Tibial nerve (tissue), 4 donors: ENCODE measurements at regions not wholly inside any gene's neighbourhood (a gene's known extent, or its start where the extent isn't known, plus 50 kb on each side); places are given as distances from the start of the nearest gene placed in this dataset.

ENCODE experiments used
- CTCF ChIP-seq, 5 experiments: fragments of 200-600 bp in 3 of 5; fragments of 450-650 bp in 2 of 5; sonication (generic) in 3 of 5; IDR thresholded peaks; one replicate each; pipeline ENCODE4 v1.5.1; 2016 to 2019; ENCODE audit warnings: antibody characterized with exemption in 5 of 5, mild to moderate bottlenecking in 3 of 5, moderate library complexity in 2 of 5
- EP300 ChIP-seq, 2 donors: sonication (generic); formaldehyde crosslinking; IDR thresholded peaks; one replicate each; pipeline ENCODE4 v1.6.1; 2017; ENCODE audit warnings: antibody characterized with exemption in 2 of 2, mild to moderate bottlenecking in 1 of 2
- POLR2A ChIP-seq, 2 donors: fragments of 450-650 bp; IDR thresholded peaks; one replicate each; pipeline ENCODE4 v1.6.1; 2017; ENCODE audit warnings: antibody characterized with exemption in 2 of 2, mild to moderate bottlenecking in 2 of 2, moderate library complexity in 2 of 2

GRCh38 chr4:23456864-23457263 lies 433.0 kb downstream of the PPARGC1A start:
- TF ChIP-seq POLR2A (IDR thresholded peaks at IDR 0.05), result no peak
- TF ChIP-seq CTCF (IDR thresholded peaks at IDR 0.05), result no peak
- no peak for TF ChIP-seq EP300 (IDR thresholded peaks at IDR 0.05)
